ENCODE measurements at regions not wholly inside any gene's neighbourhood (a gene's known extent, or its start where the extent isn't known, plus 50 kb on each side); places are given as distances from the start of the nearest gene placed in this dataset.
"Not testable (repeated sequence)": the region's sequence is repeated elsewhere in the genome, so short reads cannot be mapped to it uniquely, and the experiment has no call there.

DNA sequence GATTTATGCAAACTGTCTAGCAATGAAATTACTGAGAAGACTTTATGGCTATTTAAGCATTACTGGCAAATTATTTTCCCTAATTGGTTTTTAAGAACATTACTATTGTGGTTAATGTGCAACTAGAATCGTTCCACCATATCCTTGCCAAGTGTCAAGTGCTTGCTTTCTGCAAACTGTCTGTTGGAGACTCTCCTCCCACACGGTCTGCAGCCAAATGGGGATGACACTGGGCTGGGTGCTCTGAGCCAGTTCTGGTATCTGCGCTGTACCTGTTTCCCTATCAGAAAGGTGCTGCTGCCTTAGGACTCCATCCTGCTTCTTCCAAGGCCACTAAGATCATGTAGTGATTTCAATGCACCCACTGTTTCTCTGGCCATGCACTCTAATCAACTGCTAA, 110.4 kb downstream of the RAMP3 start:
- Histone ChIP-seq H3K27ac (replicated peaks) (no peak overlapping the region), H3K4me3 (replicated peaks; ENCODE audit: insufficient read depth, low read length) (no peak overlapping the region), H3K27me3 (ENCODE audit: insufficient read depth, poor library complexity, severe bottlenecking) (peaks cover 2% of the 10 kb centered on the region)
- no peak for DNase-seq (ENCODE audit: low read depth in 1 of 2, low spot score in 1 of 2)
- no peak for TF ChIP-seq POLR2AphosphoS5 (IDR thresholded peaks at IDR 0.05; ENCODE audit: low read depth)
- no peak for TF ChIP-seq GABPA (IDR thresholded peaks at IDR 0.05; ENCODE audit: low read depth)
- TF ChIP-seq, protein P1, sequence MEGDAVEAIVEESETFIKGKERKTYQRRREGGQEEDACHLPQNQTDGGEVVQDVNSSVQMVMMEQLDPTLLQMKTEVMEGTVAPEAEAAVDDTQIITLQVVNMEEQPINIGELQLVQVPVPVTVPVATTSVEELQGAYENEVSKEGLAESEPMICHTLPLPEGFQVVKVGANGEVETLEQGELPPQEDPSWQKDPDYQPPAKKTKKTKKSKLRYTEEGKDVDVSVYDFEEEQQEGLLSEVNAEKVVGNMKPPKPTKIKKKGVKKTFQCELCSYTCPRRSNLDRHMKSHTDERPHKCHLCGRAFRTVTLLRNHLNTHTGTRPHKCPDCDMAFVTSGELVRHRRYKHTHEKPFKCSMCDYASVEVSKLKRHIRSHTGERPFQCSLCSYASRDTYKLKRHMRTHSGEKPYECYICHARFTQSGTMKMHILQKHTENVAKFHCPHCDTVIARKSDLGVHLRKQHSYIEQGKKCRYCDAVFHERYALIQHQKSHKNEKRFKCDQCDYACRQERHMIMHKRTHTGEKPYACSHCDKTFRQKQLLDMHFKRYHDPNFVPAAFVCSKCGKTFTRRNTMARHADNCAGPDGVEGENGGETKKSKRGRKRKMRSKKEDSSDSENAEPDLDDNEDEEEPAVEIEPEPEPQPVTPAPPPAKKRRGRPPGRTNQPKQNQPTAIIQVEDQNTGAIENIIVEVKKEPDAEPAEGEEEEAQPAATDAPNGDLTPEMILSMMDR (IDR thresholded peaks at IDR 0.05; ENCODE audit: insufficient read depth, low read length), result no peak
- TF ChIP-seq SPI1 (IDR thresholded peaks at IDR 0.05; ENCODE audit: borderline replicate concordance, low read depth), result no peak
- TF ChIP-seq, protein P2, sequence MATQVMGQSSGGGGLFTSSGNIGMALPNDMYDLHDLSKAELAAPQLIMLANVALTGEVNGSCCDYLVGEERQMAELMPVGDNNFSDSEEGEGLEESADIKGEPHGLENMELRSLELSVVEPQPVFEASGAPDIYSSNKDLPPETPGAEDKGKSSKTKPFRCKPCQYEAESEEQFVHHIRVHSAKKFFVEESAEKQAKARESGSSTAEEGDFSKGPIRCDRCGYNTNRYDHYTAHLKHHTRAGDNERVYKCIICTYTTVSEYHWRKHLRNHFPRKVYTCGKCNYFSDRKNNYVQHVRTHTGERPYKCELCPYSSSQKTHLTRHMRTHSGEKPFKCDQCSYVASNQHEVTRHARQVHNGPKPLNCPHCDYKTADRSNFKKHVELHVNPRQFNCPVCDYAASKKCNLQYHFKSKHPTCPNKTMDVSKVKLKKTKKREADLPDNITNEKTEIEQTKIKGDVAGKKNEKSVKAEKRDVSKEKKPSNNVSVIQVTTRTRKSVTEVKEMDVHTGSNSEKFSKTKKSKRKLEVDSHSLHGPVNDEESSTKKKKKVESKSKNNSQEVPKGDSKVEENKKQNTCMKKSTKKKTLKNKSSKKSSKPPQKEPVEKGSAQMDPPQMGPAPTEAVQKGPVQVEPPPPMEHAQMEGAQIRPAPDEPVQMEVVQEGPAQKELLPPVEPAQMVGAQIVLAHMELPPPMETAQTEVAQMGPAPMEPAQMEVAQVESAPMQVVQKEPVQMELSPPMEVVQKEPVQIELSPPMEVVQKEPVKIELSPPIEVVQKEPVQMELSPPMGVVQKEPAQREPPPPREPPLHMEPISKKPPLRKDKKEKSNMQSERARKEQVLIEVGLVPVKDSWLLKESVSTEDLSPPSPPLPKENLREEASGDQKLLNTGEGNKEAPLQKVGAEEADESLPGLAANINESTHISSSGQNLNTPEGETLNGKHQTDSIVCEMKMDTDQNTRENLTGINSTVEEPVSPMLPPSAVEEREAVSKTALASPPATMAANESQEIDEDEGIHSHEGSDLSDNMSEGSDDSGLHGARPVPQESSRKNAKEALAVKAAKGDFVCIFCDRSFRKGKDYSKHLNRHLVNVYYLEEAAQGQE (IDR thresholded peaks at IDR 0.05; ENCODE audit: insufficient replicate concordance, low read depth), result no peak

DNA sequence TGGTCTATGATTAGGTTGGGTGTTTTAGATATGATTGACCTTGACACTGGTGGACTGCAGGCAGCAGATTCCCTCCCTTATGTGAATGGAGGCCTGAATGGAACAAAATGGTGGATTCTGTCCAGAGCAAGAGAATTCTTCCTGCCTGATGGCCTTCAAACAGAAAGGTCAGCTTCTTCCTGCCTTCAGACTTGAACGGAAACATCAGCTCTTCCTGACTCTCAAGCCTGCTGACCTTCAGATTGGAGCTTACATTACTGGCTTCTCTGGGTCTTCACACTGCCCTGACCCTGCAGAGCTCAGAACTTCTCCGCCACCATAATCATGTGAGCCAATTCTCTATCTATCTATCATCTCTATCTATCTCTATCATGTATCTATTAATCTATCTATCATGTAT, 111.6 kb downstream of the RAMP3 start:
- no peak overlapping the region for H3K27ac ChIP-seq (replicated peaks)
- no peak overlapping the region for H3K4me3 ChIP-seq (replicated peaks; ENCODE audit: insufficient read depth, low read length)
- no peak for DNase-seq (ENCODE audit: low read depth in 1 of 2, low spot score in 1 of 2)
- TF ChIP-seq POLR2AphosphoS5 (IDR thresholded peaks at IDR 0.05; ENCODE audit: low read depth) (no peak), SPI1 (IDR thresholded peaks at IDR 0.05; ENCODE audit: borderline replicate concordance, low read depth) (no peak), GABPA (IDR thresholded peaks at IDR 0.05; ENCODE audit: low read depth) (no peak)
- TF ChIP-seq, protein P1 (IDR thresholded peaks at IDR 0.05; ENCODE audit: insufficient read depth, low read length), result no peak
- TF ChIP-seq, protein P2 (IDR thresholded peaks at IDR 0.05; ENCODE audit: insufficient replicate concordance, low read depth), result no peak
- peaks cover 2% of the 10 kb centered on the region for H3K27me3 ChIP-seq (ENCODE audit: insufficient read depth, poor library complexity, severe bottlenecking)

DNA sequence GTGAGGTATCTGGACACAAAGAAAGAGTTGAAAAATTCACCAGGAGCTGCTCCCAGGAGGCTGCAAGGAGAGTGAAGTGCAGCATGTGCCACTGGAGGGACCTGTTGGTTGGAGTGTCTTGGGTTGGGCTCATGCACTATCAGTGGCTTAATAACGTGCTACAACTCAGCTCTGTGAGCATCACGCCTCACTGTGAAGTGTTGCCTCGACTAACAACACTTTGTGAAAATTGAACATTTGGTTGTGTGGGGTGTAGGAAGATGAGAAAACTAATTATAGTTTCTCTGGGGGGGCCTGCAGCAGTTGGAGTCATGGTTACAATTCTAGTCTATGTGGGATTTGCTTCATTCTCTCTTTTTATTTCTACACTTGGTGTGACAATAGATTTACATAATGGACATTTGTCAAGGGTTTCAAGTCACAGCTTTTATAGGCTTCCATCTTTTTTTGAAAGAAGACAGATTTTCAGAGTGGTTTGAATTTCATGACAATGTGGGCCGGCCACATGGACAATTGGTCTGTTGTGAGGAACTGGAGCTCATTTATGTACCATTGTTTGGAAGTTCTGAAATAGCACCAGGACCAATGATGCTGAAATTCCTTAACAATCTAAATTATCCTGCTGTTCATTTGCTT, 121.3 kb downstream of the RAMP3 start:
- TF ChIP-seq, protein P1 (IDR thresholded peaks at IDR 0.05; ENCODE audit: insufficient read depth, low read length), result no peak
- TF ChIP-seq, protein P2 (IDR thresholded peaks at IDR 0.05; ENCODE audit: insufficient replicate concordance, low read depth), result no peak
- TF ChIP-seq GABPA (IDR thresholded peaks at IDR 0.05; ENCODE audit: low read depth), result no peak
- TF ChIP-seq SPI1 (IDR thresholded peaks at IDR 0.05; ENCODE audit: borderline replicate concordance, low read depth), result no peak
- Histone ChIP-seq H3K27ac (replicated peaks) (no peak overlapping the region), H3K4me3 (replicated peaks; ENCODE audit: insufficient read depth, low read length) (no peak overlapping the region), H3K27me3 (ENCODE audit: insufficient read depth, poor library complexity, severe bottlenecking) (peaks cover 5% of the 10 kb centered on the region)
- no peak for DNase-seq (ENCODE audit: low read depth in 1 of 2, low spot score in 1 of 2)

DNA sequence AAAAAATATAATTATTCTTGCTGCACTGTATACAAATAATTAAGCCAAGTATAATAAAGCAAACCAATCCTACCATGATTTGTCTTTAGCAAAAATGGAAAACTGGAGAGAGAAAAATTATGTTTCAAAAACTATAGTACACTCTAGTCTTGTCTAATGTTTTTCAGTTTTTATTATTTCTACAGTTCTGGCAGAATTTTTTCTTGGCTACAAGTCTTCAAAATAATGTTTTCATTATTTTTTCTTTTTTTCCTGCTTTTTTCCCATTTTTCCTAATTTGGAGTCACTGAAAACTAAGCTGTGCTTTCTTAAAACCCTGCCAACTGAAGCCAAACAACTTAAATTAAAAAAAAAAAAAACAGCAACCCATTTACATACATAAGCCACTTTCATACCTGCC, 132.0 kb downstream of the RAMP3 start:
- not testable (repeated sequence) for H3K27ac ChIP-seq (replicated peaks); H3K27me3 ChIP-seq (ENCODE audit: insufficient read depth, poor library complexity, severe bottlenecking); DNase-seq (ENCODE audit: low read depth in 1 of 2, low spot score in 1 of 2); H3K4me3 ChIP-seq (replicated peaks; ENCODE audit: insufficient read depth, low read length)
